ENCODE measurements at regions not wholly inside any gene's neighbourhood (a gene's known extent, or its start where the extent isn't known, plus 50 kb on each side); places are given as distances from the start of the nearest gene placed in this dataset.

DNA sequence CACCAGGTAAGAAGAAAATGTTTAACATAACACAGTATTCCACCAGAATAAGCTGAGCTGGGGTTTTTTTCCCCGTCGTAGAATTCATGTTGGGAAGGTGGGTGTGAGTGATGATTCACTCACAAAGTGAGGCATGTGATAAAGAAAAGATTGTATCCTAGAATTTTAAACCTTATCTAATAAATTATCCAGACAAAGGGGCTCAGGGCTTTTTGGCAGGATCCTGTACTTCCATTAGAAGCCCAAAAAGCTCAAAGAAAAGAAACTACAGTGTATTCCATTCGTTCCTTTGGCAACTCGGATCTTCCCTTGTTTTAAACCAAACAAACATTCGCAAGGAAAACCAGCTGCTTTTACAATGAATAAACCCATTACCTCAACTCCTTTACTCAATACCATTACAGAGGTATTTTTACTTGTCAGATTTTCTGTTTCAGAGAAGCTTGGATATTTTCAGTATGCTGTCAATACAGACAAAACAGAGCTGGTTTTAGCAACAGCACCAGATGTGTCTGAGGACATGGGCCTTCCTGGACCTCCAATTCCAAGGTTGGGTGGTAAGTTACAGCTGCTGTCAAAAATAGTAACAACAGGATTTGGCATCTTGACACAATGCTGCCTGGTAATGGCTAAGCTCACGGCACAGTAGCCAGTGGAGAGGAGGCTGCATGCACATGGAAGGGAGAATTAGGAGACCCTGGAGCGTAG is 159.9 kb upstream of the RUNX1 start:
- DNase-seq: no peak

DNA sequence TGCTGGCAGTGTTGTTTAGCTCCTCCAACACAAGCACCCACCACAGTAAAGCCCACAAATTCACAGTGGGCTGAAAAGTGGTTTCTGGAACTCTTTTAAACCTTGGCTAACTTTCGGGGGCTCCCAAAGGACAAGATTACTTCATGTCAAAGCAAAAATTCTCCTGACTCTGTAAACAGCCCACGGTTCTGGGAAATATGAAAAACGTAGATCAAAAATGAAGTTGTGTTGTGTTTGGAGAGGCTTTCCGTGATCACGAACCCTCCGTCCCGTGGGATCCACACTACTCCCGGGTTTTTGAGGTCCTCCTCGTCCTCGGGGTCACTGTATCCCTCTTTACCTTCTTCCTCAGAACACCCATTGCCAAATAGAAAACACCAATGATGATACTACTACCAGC is 159.0 kb upstream of the RUNX1 start:
- no peak for DNase-seq

DNA sequence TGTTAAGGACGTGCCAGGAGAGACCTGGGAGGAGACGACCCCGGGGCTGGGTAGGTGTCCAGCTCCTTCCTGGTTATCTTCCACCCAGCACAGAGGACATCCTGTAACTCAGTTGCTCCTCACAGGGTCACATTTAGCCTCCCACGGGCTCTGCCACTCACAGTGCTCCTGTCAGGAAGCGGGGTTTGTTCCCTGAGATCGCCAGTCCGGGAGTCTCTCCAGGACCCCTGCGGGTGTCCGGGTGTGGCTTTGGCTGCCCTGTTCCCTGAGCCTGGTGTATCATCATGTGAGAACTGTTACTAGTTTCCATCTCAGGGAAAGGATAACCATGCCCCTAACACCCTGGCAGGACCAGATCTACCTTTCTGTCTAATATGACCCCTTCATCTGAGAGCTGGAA is 158.2 kb upstream of the RUNX1 start:
- no peak for DNase-seq

DNA sequence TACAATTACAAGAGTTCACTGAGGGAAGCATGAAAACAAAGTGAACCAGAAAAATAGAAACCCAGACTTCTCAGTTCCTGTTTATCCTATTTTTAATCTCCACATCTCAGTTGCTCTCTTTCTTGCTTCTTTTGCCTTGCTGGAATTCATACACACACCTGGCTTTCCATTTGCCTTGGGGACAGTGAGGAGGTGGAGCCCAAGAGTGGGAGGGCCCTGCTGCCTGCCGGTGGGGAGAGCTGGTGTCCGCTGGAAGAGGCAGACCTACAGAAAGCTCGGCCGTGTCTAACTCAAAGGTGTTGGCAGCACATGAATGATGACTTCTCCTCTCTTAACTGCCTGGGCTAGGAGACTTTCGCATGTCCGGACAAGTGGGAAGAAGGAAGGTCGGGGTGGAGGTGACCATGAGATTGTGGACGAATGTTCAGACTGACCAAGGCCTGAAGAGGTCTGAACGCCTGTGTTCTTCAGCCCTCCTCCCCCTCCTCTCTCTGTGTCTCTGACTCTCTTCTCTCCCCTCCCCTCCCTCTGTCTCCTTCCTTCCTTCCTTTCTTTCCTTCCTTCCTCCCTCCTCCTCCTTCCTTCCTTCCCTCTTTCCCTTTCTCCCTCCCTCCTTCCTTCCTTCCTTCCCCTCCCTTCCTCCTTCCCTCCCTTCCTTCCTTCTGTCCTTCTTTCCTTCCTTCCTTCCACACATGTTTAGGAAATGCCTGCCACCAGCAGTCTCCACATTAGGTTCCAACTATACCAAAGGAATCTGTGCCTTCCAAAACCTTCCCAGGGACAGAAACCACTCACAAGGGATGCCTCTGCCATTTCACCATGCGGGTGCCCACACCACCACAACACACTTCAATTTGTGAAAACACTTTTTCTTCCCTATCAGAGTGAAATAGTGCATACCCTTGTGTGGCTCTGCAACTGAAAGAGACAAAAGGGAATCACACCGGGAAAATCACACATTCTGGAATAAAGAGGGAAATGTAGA is 157.3 kb upstream of the RUNX1 start:
- no peak for DNase-seq

DNA sequence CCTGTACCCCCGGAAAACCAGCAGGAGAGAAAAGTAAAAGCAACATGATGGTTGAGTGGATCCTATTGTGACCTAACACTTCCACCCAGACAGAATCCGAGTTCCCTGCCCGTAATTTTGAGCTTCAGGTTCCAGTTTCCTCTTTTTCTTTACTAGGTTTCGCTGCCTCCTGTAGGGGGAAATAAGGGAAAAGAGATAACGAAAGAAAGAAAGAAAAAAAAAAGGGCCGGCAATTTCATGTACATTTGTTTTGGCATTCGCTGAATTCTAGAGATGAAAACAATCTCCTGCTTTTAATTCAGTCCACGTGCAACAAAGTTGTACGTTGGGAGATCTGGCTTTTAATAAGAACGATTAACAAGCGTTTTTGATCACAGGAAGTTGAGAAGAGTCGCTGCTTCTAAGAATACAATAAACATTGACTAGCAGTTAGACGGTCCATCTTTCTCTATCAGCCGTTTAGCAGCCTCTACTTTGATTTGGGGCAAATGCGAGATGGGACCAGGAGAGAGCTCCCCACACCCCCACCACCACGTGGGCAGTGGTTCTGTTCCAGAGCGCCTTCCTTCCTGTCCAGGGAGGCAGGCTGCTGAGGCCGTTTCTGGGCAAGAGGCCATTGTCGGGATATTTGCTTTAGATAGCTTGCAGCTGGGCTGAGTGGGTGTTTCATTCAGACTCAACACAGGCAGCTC is 155.9 kb upstream of the RUNX1 start:
- DNase-seq: no peak

DNA sequence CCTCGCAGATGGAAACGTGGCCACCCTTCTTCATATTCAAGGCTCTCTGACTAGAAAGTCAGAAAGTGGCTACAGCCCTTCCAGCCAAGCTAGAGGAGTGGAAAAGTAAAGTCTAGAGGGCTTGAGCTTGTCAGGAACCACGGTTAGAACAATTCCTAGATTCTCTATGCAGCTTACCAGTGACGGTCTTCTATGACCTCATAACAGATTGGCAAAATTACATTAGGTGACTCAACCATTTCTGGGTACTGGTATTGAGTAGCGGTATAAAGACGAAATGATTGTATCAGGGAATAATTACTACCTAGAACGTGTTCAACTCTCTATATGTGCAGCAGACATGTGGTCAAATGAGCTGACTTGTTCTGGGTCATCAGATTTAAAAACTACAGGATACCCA is 155.0 kb upstream of the RUNX1 start:
- no peak for DNase-seq

DNA sequence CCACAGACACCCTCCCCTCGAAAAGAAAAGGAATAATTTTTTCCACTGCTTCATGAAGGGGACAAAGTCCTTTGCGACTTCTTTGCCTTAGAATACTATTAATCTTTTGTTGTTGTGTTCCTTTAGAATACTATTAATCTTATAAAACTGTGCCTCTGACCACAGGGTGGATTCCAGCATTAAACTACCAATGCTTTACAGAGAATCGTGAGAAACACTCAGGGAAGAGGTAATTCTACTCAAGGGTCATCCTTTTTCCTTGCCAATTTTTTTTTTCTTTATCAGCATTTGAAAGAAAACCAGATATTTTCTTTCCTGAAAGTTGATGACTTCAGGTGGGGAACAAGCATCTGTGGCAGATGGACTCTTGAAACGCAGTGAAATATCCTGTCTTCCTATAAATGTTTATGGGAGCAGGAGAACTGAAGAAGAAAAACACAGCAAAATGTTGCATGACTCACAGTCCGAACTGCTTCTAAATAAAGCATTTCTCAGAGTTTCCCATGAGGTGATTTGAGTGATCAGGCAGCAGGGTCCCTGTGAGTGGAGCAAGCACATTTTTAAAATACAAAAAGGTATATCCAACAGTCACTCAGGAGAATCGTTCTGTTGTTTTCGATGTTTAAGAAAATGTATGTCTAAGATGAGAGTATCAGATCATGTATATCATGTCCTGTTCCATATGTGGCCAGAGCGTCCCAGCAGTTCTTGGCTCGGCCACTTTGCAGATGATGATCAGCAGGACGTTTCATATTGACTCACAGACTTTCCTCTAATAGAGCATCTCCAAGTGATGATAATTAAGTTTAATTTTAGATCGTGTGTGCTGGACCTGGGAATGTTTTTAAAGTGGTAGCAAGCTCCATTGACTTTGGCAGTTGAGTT is 154.2 kb upstream of the RUNX1 start:
- DNase-seq: no peak

DNA sequence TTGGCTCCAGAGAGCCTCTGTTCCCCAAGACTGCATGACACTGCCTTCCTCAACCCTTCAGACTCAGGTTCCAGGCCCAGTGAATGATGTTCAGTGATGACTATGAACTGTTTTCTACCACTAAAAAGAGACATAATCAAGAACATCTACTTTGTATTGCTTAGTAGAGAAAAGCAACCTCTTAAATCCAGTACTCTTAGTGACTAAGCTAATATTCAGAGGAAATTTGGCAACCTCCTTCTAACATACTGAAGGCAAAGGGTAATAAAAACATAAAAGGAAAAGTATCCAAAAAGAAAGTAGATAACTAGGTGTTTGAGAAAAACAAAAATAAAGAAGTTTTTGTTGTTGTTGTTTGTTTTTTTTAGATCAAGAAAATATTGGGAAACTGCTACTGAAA is 153.3 kb upstream of the RUNX1 start:
- DNase-seq: no peak

DNA sequence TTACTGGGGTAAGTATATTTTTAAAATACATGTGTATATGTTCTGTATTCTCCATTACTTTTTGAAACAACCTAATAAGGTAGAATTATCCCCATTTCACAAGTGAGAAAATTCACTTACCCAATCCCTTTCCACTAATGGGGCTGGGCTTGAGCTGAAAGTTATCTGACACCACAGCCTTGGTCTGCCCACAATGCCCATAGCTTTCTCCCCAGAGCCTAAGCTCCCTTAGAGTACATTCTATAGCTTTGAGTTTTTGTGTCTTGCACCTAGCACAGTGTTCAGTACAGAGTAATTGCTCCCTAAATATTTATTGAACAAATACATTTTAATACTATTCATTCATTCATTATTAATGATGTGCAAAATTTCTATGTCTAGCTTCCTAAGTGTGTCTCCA is 152.7 kb upstream of the RUNX1 start:
- DNase-seq: no peak

DNA sequence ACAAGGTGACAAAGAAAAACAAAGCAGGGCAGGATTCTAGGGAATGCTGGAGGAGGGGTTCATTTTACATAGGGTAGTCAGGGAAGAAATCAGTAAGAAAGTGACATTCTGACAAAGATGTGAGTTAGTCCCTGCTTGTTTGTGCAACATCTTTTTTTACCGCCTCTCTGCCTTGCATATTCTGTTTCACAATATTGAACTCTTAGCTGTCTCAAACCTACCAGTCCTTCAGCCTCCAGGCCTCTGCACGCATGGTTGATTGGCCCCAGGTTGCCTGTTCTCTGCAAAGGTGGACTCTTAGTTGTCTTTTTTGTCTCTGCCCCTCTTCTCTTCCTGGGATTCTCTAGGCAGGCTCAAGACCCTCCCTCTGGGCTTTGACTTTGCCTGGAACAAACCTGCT is 152.2 kb upstream of the RUNX1 start:
- DNase-seq: no peak

DNA sequence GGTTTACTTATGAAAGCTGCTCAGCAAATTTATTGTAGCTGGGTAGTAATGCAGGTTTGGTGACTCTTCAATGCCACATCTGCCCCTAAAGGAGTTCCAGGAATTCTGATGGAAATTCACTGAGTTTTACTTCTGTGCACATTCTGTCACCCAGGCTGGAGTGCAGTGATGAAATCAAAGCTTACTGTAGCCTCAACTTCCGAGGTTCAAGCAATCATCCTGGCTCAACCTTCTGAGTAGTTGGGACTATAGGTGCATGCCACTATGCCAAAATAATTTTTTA is 150.6 kb upstream of the RUNX1 start:
- no peak for DNase-seq

DNA sequence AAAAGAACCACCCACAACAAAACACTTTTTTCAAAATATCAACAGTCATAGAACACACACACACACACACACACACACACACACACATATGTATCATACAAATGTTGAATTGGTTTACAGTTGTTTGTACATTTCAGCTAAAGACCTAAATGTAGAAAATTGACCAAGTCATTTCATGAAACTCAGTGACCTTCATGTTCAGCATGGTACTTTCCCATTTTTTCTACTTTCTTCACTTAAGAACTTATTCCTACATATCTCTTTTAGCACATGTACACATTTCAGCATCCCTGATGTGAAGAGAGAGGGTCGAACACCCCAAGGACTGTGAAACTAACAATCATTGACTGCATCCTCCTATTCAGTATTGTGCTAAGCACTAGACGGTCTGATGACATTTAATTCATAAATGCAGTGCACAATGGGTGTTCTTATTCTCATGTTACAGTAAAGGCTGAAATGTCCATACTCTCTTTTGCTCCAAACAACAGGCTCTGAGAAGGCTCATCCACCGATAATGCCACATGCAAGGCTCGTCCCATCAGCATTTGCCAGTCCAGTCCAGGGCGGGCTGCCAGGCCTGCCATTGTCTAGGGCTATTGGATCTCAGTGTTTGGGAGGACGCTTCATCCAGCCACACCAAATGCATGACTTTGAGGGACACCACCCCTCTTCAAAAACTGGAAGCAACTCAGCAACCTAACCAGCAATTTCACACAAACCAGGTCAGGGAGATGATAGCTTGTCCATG is 150.1 kb upstream of the RUNX1 start:
- no peak for DNase-seq

DNA sequence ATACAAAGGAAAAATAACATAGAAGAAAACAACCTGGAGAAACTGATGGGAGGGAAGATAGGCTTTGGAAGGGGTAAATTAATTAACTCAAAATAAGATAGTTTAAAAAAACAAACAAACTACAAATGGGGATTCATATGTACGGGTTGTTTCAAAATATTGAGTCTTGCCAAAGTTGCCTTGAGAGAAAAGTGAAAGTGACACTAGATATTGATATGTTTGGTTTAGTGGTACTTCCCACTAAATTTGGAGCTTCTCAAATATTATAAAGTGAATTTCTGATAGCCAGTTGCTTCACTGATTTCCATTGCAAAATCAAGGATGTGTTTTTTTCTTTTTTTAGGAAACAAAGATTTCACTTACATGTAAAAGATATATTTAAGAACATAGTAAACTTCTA is 149.5 kb upstream of the RUNX1 start:
- DNase-seq: no peak

DNA sequence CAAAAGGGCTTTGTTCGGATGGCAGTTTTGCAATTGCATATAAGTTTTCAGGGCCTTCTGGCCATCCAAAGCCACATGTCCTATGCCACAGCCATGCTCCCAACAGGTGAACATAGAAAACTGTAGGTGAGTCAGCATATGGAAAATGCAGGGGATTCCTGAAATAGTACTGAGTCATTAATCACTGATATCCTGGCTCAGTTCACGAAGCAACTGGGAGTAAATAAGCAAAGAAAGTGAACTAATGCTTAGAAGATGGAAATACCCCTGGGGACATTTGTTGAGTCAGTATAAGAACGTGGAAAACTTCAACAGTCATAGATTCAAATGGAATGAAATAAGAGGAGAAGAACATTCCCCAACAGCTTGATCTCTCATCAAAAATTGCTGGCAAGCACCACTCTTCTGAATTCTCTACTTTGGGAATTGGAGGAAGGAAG is 148.9 kb upstream of the RUNX1 start:
- no peak for DNase-seq

DNA sequence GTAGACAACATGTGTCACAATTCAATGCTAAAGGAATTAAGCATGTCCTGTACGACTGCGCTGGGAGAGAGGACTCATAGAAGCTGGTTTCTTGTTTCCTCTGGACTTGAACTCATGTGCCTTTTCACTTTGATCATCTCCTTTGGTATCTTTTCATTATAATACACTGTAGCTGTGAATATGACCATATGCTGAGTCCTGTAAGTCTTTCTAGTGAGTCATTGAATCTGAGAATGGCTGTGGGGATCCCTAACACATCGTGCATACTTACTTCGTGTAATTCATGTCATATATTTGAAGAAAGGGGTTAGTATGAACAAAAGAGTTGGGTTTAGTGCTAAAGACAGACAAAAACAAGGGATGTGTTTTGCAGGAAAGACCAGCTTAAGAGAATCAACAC is 148.1 kb upstream of the RUNX1 start:
- no peak for DNase-seq

DNA sequence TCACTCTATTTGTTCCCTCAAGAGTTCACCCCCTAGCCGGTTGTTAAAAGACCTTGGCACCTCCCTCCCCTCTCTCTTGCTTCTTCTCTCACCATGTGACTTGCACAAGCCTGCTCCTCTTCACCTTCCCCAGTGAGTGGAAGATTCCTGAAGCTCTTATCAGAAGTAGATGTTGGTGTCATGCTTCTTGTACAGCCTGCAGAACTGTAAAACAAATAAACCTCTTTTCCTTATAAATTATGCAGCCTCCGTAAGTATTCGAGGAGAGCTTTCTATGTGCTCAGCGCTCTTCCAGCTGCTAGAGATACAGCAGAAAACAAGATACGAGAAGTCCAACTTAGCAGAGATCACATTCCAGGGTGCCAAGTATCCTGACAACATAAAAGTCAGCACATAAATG is 147.0 kb upstream of the RUNX1 start:
- no peak for DNase-seq

DNA sequence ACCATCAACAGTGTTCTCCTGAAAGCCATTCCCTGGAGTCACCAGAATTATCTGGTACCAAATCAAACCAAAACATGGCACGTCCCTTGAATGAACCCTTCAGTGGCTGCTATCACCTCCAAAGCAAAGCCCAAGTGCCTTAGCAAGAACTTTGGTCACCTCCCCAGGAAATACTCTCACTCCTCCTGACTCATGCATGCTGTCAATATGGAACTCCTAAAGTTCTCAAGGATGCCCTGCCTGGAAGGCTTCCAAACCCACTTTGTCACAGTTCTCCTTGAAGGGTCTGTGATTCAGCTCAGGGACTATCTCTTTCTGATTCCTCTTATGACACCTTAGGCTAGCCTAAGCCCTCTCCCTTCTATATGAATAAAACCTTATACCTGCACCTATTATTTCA is 146.1 kb upstream of the RUNX1 start:
- DNase-seq: no peak

DNA sequence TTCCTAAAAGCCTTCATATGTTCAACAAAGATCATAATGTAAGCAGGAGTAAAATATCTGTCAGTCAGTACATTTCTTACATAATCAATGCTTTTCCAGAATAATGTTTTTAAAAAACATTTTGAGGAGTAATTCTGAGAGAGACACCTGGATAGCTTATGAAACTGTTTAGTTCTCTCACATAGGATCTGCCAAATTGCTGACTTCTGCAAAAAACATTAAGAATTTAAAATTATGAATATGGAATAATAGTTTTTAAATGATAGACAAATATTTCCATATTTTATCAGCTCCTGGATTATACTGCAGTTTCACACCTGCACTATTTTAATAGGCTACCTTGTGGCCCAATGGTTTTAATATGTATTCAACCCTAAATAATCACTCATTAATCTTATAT is 142.7 kb upstream of the RUNX1 start:
- DNase-seq: no peak

DNA sequence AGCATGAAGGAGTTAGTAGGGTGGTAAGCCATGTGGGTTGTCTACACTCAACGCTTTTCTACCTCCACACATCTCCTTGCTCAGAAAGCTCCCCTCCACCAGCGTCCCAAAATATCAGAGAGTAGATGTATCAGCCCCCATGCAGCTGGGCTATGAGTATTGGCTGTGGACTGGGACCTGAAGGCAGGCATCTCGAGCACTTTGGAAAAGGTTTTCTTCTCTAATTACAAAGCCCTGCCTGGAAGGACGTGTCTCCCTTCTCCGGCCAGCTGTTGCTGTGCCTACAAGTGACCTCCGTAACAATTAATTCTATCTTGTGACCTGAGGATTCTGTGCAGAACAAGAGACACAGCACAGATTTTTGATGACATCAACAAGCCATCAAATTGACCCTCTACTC is 142.0 kb upstream of the RUNX1 start:
- DNase-seq: no peak

DNA sequence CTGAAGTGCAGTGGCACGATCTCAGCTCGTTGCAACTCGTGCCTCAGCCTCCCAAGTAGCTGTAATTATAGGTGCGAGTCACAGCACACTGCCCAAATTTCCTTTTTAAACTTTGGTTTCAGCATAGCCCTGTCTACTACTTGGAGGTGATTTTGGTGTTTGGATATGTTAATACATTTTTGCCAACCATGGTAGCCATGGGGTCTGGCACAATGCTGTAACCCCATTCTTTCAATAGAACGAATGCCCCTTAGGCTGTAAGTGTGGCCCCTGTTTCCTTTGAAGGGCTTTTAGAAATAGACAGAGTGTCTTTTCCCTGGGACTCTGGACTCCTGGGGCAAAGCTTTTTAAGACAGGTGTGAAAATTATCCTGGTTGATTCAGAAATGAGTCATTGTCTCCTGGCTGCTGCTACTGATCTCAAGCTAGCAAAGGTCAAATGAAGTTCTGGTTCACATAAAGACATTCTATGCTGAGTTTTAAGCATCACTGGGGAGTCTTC is 141.1 kb upstream of the RUNX1 start:
- DNase-seq: no peak

DNA sequence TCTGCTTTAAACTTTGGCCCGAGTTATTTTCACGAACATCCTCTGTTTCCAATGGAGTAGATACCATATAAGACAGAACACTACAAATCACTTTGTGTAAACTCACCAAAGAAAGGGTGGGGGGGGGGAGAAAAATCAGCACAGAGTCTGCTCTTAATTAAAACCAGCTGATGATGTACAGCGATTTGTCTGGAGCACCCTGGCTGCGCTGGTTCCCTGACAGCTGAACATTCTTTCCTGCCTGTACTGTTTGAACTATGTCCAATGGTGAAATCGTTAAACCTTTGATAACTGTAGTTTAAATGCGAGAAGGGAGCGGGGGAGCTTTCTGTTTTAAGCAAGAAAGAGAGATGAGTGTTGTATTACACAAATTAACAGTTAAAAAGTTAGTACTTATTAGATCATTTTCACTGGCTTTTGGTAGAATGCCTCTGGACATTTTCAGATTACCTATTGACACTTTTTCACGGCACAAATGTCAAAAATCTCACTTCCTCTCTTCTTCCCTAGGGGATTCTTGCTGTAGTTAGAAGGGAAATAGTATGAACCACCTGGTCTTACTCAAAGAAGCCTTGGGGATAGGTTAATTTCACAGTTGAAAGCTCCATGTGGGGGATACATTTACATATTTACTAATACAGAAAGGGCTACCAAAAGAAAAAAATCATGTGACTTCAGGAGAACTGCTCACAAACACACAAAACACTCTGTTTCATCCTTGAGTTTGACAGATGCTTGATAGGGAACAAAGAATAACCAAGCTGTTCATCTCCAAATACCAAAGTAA is 140.2 kb upstream of the RUNX1 start:
- no peak for DNase-seq

All from NCI-H1105 treated with DMSO at 0.1 percent for 48 hours (cell line).